CD4-positive, alpha-beta T cell (primary cell): ENCODE measurements at regions not wholly inside any gene's neighbourhood (a gene's known extent, or its start where the extent isn't known, plus 50 kb on each side); places are given as distances from the start of the nearest gene placed in this dataset.

Experiments
- ATAC-seq: fragments of 200-7000 bp; cut with Tn5 transposase; one replicate; pipeline ENCODE4 v1.10.0; 2022; ENCODE audit warnings: mild to moderate bottlenecking; ENCODE audit not compliant: poor library complexity
- CTCF ChIA-PET: fragments of 350-600 bp; sonication (Branson Sonifier 250); formaldehyde crosslinking; loops from one replicate; lab custom pipeline; 2021; ENCODE audit warnings: antibody characterized with exemption, inconsistent platforms; lab: Charles Lee
- POLR2A ChIA-PET: fragments of 350-600 bp; sonication (Branson Sonifier 250); formaldehyde crosslinking; loops from one replicate; lab custom pipeline; 2021; ENCODE audit warnings: antibody characterized with exemption, inconsistent platforms; lab: Charles Lee
- DNase-seq, 14 experiments: peaks; one replicate each; pipeline ENCODE4 v3.0.0-alpha.2; 2013 to 2020; ENCODE audit warnings: mixed read lengths in 2 of 14
- H3K27ac ChIP-seq, 2 donors: one replicate each; pipeline versions ENCODE4 v1.5.1 to v1.7.0; 2013; ENCODE audit warnings: low read length in 2 of 2, low read depth in 1 of 2, mild to moderate bottlenecking in 1 of 2
- H3K27me3 ChIP-seq, 2 experiments: 1 replicate in 1 of 2; 2 replicates in 1 of 2; pipeline versions ENCODE4 v1.6.1 to v1.7.0; 2013; ENCODE audit warnings: low read length in 2 of 2, control low read depth in 1 of 2, mild to moderate bottlenecking in 1 of 2, moderate library complexity in 1 of 2; ENCODE audit not compliant: insufficient read depth in 2 of 2, control insufficient read depth in 1 of 2
- H3K36me3 ChIP-seq: one replicate; pipeline ENCODE4 v1.6.1; 2013; ENCODE audit warnings: low read length, control low read depth; ENCODE audit not compliant: insufficient read depth
- H3K4me1 ChIP-seq: one replicate; pipeline ENCODE4 v1.6.1; 2013; ENCODE audit warnings: low read length, control low read depth; ENCODE audit not compliant: insufficient read depth
- H3K4me3 ChIP-seq: one replicate; pipeline ENCODE4 v1.5.1; 2013; ENCODE audit warnings: mild to moderate bottlenecking, low read length, moderate library complexity
- H3K9me3 ChIP-seq, 2 experiments: 1 replicate in 1 of 2; 2 replicates in 1 of 2; pipeline versions ENCODE4 v1.6.1 to v1.7.0; 2013; ENCODE audit warnings: low read length in 2 of 2, mild to moderate bottlenecking in 2 of 2, control low read depth in 1 of 2, moderate library complexity in 1 of 2; ENCODE audit not compliant: control insufficient read depth in 1 of 2, insufficient read depth in 1 of 2
- H3K27ac Mint-ChIP-seq: one replicate; pipeline ENCODE4 v1.8.0; 2020; ENCODE audit warnings: mixed read lengths
- H3K27me3 Mint-ChIP-seq: one replicate; pipeline ENCODE4 v1.8.0; 2021; ENCODE audit warnings: mixed read lengths
- H3K36me3 Mint-ChIP-seq: one replicate; pipeline ENCODE4 v1.8.0; 2021; ENCODE audit warnings: low read depth, mixed read lengths
- H3K4me1 Mint-ChIP-seq: one replicate; pipeline ENCODE4 v1.8.0; 2021; ENCODE audit warnings: low read depth, mixed read lengths
- H3K4me3 Mint-ChIP-seq: one replicate; pipeline ENCODE4 v1.8.0; 2020; ENCODE audit warnings: mild to moderate bottlenecking, mixed read lengths
- H3K9me3 Mint-ChIP-seq: one replicate; pipeline ENCODE4 v1.8.0; 2020; ENCODE audit warnings: mixed read lengths
- CTCF ChIP-seq: fragments of 200-600 bp; IDR thresholded peaks from one replicate; pipeline ENCODE4 v1.8.0; 2022; ENCODE audit warnings: antibody characterized with exemption, mild to moderate bottlenecking
- intact Hi-C, 2 experiments: fragments of 100-400 bp; cut with DNase I in 1 of 2; cut with micrococcal nuclease in 1 of 2; formaldehyde crosslinking; loops; one replicate each; pipeline versions ENCODE4 v1.15.1 to v1.9.0; 2023 to 2025; cut with DNase I, micrococcal nuclease

- H3K27me3 ChIP-seq, result no peaks in the 10 kb centered on the region
- DNase-seq (no peak), ATAC-seq (no peak)
- no peaks in the 10 kb centered on the region for H3K36me3 ChIP-seq
- Mint-ChIP-seq H3K27me3 (no peaks in the 10 kb centered on the region), H3K4me1 (no peaks in the 10 kb centered on the region), H3K36me3 (no peaks in the 10 kb centered on the region), H3K9me3 (no peaks in the 10 kb centered on the region), H3K27ac (no peak overlapping the region), H3K4me3 (no peak overlapping the region)
- H3K27ac ChIP-seq, result no peak overlapping the region
- H3K4me1 ChIP-seq, result no peaks in the 10 kb centered on the region
- intact Hi-C loops, result no loop called here
- no peak for TF ChIP-seq CTCF
- H3K9me3 ChIP-seq, result no peaks in the 10 kb centered on the region
- ChIA-PET POLR2A (no interaction called here), CTCF (interaction anchor here (0.9 kb wide), 1 partner anchor 24 kb away, joined by 3 read pairs; no protein-coding TSS in a partner anchor)
- no peak overlapping the region for H3K4me3 ChIP-seq
These were observed 177.0 kb downstream of the GOLIM4 start for GRCh38 chr3:167918686-167919085.

- Histone ChIP-seq H3K9me3 (no peaks in the 10 kb centered on the region), H3K4me1 (no peaks in the 10 kb centered on the region), H3K4me3 (no peak overlapping the region), H3K36me3 (no peaks in the 10 kb centered on the region), H3K27ac (no peak overlapping the region), H3K27me3 (no peaks in the 10 kb centered on the region)
- Mint-ChIP-seq H3K36me3 (no peaks in the 10 kb centered on the region), H3K9me3 (no peaks in the 10 kb centered on the region), H3K27me3 (no peaks in the 10 kb centered on the region), H3K4me3 (no peak overlapping the region), H3K27ac (no peak overlapping the region), H3K4me1 (no peaks in the 10 kb centered on the region)
- DNase-seq, result no peak
- intact Hi-C loops, result no loop called here
- no peak for TF ChIP-seq CTCF
- POLR2A ChIA-PET, result no interaction called here
- no peak for ATAC-seq
- CTCF ChIA-PET, result interaction anchor here (0.9 kb wide), 1 partner anchor 25 kb away, joined by 3 read pairs; no protein-coding TSS in a partner anchor
These were observed 177.6 kb downstream of the GOLIM4 start for GRCh38 chr3:167918008-167918596.

- H3K4me1 Mint-ChIP-seq, result no peaks in the 10 kb centered on the region
- no peak for TF ChIP-seq CTCF
- Histone ChIP-seq H3K36me3 (no peaks in the 10 kb centered on the region), H3K4me1 (no peaks in the 10 kb centered on the region), H3K4me3 (no peak overlapping the region), H3K9me3 (no peaks in the 10 kb centered on the region), H3K27ac (no peak overlapping the region), H3K27me3 (no peaks in the 10 kb centered on the region)
- CTCF ChIA-PET, result interaction anchor here (0.9 to 1.0 kb wide), 2 partner anchors 15 to 17 kb away, joined by 3 read pairs; no protein-coding TSS in a partner anchor
- H3K27me3 Mint-ChIP-seq, result peaks cover 9% of the 10 kb centered on the region
- no peak overlapping the region for H3K27ac Mint-ChIP-seq
- POLR2A ChIA-PET, result no interaction called here
- no peaks in the 10 kb centered on the region for H3K9me3 Mint-ChIP-seq
- no peak for DNase-seq
- H3K36me3 Mint-ChIP-seq, result no peaks in the 10 kb centered on the region
- intact Hi-C loops, result no loop called here
- no peak overlapping the region for H3K4me3 Mint-ChIP-seq
- no peak for ATAC-seq
These were observed 177.8 kb downstream of the SERPINI1 start for GRCh38 chr3:167913219-167913835.
